COR-L47 (cell line): ENCODE measurements at regions not wholly inside any gene's neighbourhood (a gene's known extent, or its start where the extent isn't known, plus 50 kb on each side); places are given as distances from the start of the nearest gene placed in this dataset.
"Not testable (repeated sequence)": the region's sequence is repeated elsewhere in the genome, so short reads cannot be mapped to it uniquely, and the experiment has no call there.

Experiments used
- DNase-seq: peaks from one replicate; lab custom pipeline; 2025; lab: John Stamatoyannopoulos, UW

GRCh38 chr11:86749821-86750401 is 50.4 kb upstream of the PRSS23 start:
- DNase-seq, result no peak

- DNase-seq, result no peak
These were observed 51.0 kb upstream of the PRSS23 start for GRCh38 chr11:86749376-86749775.

DNA sequence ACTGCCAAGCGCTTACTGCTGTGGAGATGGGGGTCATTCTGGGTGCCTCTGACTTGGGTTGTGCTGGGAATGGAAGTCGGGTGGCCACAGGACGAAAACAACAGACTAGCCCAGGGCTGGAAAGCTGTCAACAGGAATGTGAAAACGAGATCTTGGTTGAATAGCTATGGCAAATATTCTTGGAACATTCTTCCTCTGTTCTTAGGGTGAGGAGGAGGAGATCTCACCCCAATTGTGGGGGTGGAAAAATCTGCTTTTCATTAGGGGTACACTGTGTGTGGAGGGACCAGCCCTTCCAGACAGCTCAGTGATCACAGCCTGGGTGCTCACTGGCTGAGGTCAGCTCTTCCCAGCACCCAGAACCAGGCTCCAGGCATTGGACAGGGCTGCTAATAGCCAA is 52.0 kb upstream of the PRSS23 start:
- DNase-seq, result no peak

GRCh38 chr11:86747801-86748200 is 52.5 kb upstream of the PRSS23 start:
- no peak for DNase-seq

- DNase-seq, result no peak
These were observed 53.8 kb upstream of the PRSS23 start for GRCh38 chr11:86746514-86746913.

DNA sequence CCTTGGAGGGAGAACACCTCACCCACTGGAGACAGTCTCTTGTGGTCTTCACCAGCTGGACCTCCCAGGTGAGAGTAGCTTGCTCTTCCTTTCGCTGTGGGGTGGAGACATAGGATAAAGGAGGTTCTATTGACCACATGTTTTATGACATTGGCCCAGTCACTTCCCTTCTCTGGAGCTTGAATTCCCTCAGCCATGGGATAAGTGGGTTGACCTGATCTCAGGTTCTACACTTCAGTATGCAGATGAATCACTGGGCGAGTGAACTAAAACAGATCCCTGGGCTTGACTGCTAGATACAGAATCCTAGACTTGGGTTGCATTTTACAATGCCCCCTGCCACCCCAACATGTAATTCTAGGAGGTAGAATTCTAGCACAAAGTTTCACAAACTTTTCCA is 54.8 kb upstream of the PRSS23 start:
- DNase-seq, result no peak

GRCh38 chr11:86743223-86744118 is 56.9 kb upstream of the PRSS23 start:
- no peak for DNase-seq

GRCh38 chr11:86741839-86742805 is 58.2 kb upstream of the PRSS23 start:
- DNase-seq, result no peak

- DNase-seq, result no peak
These were observed 58.9 kb upstream of the PRSS23 start for GRCh38 chr11:86741484-86741835.

- DNase-seq, result no peak
These were observed 59.5 kb upstream of the PRSS23 start for GRCh38 chr11:86740628-86741483.

- DNase-seq, result no peak
These were observed 61.8 kb upstream of the PRSS23 start for GRCh38 chr11:86738568-86738967.

GRCh38 chr11:86737737-86738136 is 62.6 kb upstream of the PRSS23 start:
- DNase-seq, result peak; percentile 1

- DNase-seq, result no peak
These were observed 63.1 kb upstream of the PRSS23 start for GRCh38 chr11:86737230-86737629.

- no peak for DNase-seq
These were observed 63.8 kb upstream of the PRSS23 start for GRCh38 chr11:86736291-86737143.

GRCh38 chr11:86735451-86736290 is 63.3 kb upstream of the ME3 start:
- no peak for DNase-seq

- DNase-seq, result not testable (repeated sequence)
These were observed 60.3 kb upstream of the ME3 start for GRCh38 chr11:86732739-86733138.

GRCh38 chr11:86732286-86732685 is 59.9 kb upstream of the ME3 start:
- not testable (repeated sequence) for DNase-seq

DNA sequence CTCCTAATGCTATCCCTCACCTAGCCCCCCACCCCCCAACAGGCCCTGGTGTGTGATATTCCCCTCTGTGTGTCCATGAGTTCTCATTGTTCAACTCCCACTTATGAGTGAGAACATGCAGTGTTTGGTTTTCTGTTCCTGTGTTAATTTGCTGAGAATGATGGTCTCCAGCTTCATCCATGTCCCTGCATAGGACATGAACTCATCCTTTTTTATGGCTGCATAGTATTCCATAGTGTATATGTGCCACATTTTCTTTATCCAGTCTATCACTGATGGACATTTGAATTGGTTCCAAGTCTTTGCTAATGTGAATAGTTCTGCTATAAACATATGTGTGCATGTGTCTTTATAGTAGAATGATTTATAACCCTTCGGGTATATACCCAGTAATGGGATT is 57.2 kb upstream of the ME3 start:
- DNase-seq, result not testable (repeated sequence)

- no peak for DNase-seq
These were observed 56.1 kb upstream of the ME3 start for GRCh38 chr11:86728562-86728961.
